NCI-H748 (cell line): ENCODE measurements at regions not wholly inside any gene's neighbourhood (a gene's known extent, or its start where the extent isn't known, plus 50 kb on each side); places are given as distances from the start of the nearest gene placed in this dataset.

Experiments
- DNase-seq: peaks from one replicate; lab custom pipeline; 2025; ENCODE audit not compliant: unreplicated experiment; lab: John Stamatoyannopoulos, UW

DNA sequence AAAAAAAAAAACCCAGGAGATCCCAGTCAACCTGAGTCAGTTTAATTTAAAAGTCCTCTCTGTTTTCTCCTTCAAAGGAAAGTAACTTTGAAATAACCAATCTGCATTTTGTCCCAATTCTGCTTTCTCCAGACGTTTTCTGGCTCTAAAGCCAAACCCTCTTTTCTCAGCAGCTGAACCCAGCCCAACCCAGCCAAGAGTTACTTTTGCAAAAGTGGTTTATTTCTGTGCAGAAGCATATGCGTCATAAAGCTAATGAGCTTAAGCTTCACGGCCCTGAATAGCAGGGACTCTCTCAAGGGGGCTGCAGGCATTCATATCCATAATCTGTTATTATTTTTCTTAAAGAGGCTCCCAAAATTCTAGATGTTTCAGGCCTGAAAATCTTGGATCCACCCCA lies 176.6 kb downstream of the GALC start:
- DNase-seq: no peak

DNA sequence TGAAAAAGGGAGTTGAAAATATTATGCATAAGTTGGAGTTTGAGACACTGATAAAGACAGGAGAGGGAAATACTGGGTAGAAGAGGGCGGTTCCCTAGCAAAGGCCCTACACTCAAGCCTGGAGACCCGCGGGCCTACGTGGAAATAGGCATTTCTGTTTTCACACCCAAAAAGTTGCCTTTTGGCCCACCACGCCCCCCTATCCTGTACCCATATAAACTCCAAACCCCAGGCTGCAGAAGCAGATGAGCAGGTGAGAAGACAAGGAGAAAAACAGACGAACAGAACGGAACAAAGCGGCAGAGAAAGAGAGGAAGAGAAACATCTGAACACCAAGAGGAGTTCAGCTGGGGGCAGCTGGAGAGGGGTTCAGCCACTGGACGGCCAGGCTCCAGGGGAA lies 177.9 kb downstream of the GALC start:
- DNase-seq: no peak

GRCh38 chr14:87813686-87814085 lies 179.3 kb downstream of the GALC start:
- DNase-seq: no peak

GRCh38 chr14:87813211-87813610 lies 179.8 kb downstream of the GALC start:
- no peak for DNase-seq

- DNase-seq: no peak
These were observed 181.7 kb downstream of the GALC start for GRCh38 chr14:87811246-87811645.

- DNase-seq: no peak
These were observed 182.3 kb downstream of the GALC start for GRCh38 chr14:87810711-87811110.

- DNase-seq: no peak
These were observed 183.7 kb downstream of the GALC start for GRCh38 chr14:87809261-87809660.

DNA sequence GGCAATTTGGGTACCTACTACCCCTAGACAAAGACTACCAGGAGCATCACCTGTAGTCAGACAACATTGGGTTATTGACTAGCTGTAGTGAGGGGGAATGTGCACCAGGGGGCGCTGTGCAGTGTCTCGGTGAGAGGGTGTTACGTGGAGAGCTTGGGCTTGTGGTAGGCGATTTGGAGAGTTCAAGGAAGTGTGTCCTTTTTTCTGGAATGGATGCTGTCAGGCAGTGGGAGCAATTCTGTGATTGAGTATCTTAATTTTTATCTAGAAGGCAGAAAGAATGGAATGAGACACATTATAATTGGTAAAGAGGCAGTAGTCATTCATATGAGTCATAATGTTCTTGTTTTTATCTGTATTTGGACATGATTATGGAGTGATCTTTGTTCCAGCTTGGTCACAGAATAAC lies 187.7 kb downstream of the GALC start:
- peak; percentile 24 for DNase-seq

GRCh38 chr14:87800216-87800615 lies 192.8 kb downstream of the GALC start:
- DNase-seq: no peak

DNA sequence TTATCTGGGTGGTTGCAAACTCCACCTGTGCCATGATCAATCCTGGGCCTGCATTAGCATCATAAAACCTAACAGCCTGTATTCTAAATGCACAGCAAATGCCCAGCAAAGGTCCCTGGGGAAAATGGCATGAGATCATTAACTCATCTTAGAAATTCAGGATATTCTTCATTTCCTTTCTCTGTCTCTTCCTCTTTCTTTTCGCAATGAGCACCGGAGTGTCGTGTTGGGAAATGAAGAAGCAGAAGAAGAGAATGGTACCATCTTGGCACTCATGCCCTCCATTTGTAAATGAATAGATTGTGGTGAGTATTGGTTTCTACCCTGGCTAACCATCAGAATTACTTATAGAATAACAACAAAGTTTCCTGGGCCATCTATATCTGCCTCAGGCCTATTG lies 193.6 kb downstream of the GALC start:
- no peak for DNase-seq

GRCh38 chr14:87797001-87797400 lies 196.0 kb downstream of the GALC start:
- peak; percentile 68 for DNase-seq

- no peak for DNase-seq
These were observed 198.4 kb downstream of the GALC start for GRCh38 chr14:87794561-87794960.

GRCh38 chr14:87785897-87786296 lies 207.1 kb downstream of the GALC start:
- no peak for DNase-seq

DNA sequence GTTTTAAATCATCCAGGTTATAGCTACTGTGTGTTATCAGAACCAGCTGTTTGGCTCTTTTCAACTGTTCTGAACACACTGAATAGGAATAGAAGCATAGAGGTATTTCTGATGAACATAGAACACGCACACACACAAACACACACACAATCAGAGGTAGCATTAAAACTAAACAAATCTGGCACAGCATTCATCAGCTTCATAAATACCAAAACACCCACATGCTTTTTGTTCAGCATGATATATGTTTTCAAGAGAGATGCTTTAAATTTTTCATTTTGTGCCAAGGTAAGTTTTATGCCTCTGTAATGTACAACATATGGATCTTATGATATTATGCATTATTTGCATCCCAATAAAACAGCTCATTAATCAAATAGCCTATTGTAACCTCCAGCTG lies 208.6 kb downstream of the GALC start:
- DNase-seq: no peak

- no peak for DNase-seq
These were observed 209.9 kb downstream of the GALC start for GRCh38 chr14:87783071-87783470.

GRCh38 chr14:87772854-87773253 lies 220.1 kb downstream of the GALC start:
- no peak for DNase-seq

DNA sequence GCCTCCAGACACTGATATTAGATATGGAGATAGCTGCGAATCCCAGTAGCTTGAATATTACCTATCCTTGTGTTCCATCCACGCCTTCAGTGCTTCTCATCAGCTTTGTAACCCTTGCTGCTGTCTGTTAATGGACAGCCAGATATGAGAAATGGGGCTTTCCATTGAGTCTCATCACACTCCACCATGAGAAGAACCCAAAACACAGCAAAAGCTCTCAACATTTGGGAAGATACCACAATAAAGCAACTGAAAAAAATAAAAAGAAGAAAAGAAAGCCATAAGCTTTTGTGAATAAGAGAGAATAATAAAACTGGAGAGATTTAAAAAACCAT lies 225.4 kb downstream of the GALC start:
- no peak for DNase-seq

GRCh38 chr14:87758876-87759275 lies 234.1 kb downstream of the GALC start:
- DNase-seq: no peak

GRCh38 chr14:87756661-87757060 lies 236.3 kb downstream of the GALC start:
- no peak for DNase-seq

- no peak for DNase-seq
These were observed 238.3 kb downstream of the GALC start for GRCh38 chr14:87754520-87755223.

- no peak for DNase-seq
These were observed 244.4 kb downstream of the GALC start for GRCh38 chr14:87748558-87748957.

GRCh38 chr14:87745507-87746118 lies 247.4 kb downstream of the GALC start:
- DNase-seq: peak; percentile 60
